ENCODE measurements at regions not wholly inside any gene's neighbourhood (a gene's known extent, or its start where the extent isn't known, plus 50 kb on each side); places are given as distances from the start of the nearest gene placed in this dataset.

DNA sequence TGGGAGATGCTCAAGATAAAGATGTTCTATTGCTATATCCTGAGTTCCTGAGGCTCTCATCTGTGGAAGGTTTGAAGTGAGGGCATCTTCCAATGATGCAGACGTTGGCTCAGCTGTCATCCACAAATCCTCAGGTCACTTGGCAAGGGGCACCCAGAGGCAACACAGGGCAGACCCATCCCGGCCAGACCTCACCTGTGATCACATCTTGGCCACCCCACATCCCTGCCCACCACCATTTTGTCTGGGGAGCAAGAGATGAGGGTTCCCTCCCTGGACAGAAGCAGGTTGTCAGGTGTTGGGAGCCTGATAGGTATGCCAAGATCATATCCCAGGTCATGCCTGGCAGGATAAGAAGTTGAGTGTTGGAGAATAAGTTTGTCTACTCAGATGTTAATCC lies 918.2 kb upstream of the ZNF722 start:
- TF ChIP-seq CTCF (IDR thresholded peaks at IDR 0.05): no peak
- no peak for TF ChIP-seq ZFX (IDR thresholded peaks at IDR 0.05; ENCODE audit: borderline replicate concordance)

Measured in 22Rv1 (cell line).